ENCODE measurements at regions not wholly inside any gene's neighbourhood (a gene's known extent, or its start where the extent isn't known, plus 50 kb on each side); places are given as distances from the start of the nearest gene placed in this dataset.

DNA sequence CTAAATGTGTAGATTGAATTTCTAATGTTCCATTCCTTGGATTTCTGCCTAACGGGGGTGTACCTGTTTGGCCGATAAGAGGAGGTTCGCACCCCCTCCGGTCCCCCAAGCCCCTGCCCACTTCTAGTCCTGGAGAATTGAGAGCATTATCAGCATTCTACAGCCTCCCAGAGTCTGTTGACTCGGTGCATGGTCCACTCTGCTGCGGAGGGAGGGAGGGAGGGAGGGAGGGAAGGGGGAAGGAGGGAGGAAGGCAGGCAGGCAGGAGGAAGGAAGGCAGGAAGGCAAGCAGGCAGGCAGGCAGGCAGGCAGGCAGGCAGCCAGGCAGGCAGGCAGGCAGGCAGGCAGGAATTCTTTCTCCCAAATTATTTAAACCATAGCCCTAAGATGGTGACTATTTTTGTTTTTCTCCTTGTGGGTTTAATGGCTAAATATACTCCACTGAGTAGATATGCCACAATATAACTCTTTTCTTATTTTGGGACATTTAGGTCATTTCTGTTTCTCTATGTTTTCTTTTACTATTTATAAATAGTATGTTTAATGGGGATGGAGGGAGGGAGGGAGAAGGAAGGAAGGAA lies 69.5 kb upstream of the CHST15 start:
- H2BK12ac ChIP-seq (ENCODE audit: low read length): no peak overlapping the region
- H3K4ac ChIP-seq (ENCODE audit: low read length): no peak overlapping the region
- H2AK5ac ChIP-seq (ENCODE audit: low read depth, low read length): no peak overlapping the region
- H2BK5ac ChIP-seq (ENCODE audit: low read length): no peak overlapping the region
- H3K9ac ChIP-seq (ENCODE audit: low read depth, low read length, poor library complexity): no peak overlapping the region
- H3K18ac ChIP-seq (ENCODE audit: low read length): no peak overlapping the region
- H3K27ac ChIP-seq (replicated peaks; ENCODE audit: low read length): no peak overlapping the region
- no peak overlapping the region for H2BK15ac ChIP-seq (ENCODE audit: low read length)
- H2BK120ac ChIP-seq (ENCODE audit: low read depth, low read length): no peak overlapping the region
- WGBS, 2 donors (ENCODE audit: extremely low coverage in 2 of 2, insufficient read length in 2 of 2, insufficient replicate concordance in 1 of 2): no CpG with 5 or more reads among the region's 6 CpGs
- no peak overlapping the region for H3K23ac ChIP-seq (ENCODE audit: low read depth, low read length, poor library complexity)
- H2AFZ ChIP-seq (ENCODE audit: low read length): no peak overlapping the region
- no peaks in the 10 kb centered on the region for H3K4me1 ChIP-seq (ENCODE audit: control insufficient read depth in 2 of 2, insufficient read depth in 1 of 2, low read depth in 1 of 2, low read length in 2 of 2)
- H3K4me3 ChIP-seq (ENCODE audit: low read length in 2 of 2): no peak overlapping the region
- H4K91ac ChIP-seq (ENCODE audit: low read depth, low read length, poor library complexity): no peak overlapping the region
- DNase-seq (ENCODE audit: low spot score): no peak
- H3K27me3 ChIP-seq (ENCODE audit: control insufficient read depth in 3 of 3, insufficient read depth in 3 of 3, low read depth in 1 of 3, low read length in 3 of 3): peaks cover 0 to 14% (median 2%) of the 10 kb centered on the region in 3 experiments
- H3K79me1 ChIP-seq (ENCODE audit: low read depth, low read length): no peaks in the 10 kb centered on the region
- no peaks in the 10 kb centered on the region for H3K36me3 ChIP-seq (replicated peaks in 1 of 2; ENCODE audit: control insufficient read depth in 2 of 2, insufficient read depth in 2 of 2, low read length in 2 of 2)
- peaks cover 0 to 3% of the 10 kb centered on the region in 2 donors for H3K9me3 ChIP-seq (replicated peaks in 1 of 2; ENCODE audit: control insufficient read depth in 2 of 2, insufficient read depth in 1 of 2, low read depth in 1 of 2, low read length in 2 of 2)
- H3K14ac ChIP-seq (ENCODE audit: low read length): no peak overlapping the region
- no peak overlapping the region for H3K4me2 ChIP-seq (ENCODE audit: insufficient read depth, low read length, poor library complexity, severe bottlenecking)
- H4K8ac ChIP-seq (ENCODE audit: low read depth, low read length): no peak overlapping the region

- WGBS, 2 donors (ENCODE audit: extremely low coverage in 2 of 2, insufficient read length in 2 of 2, insufficient replicate concordance in 1 of 2): no CpG with 5 or more reads among the region's 6 CpGs
- no peaks in the 10 kb centered on the region for H3K79me1 ChIP-seq (ENCODE audit: low read depth, low read length)
- H2AFZ ChIP-seq (ENCODE audit: low read length): no peak overlapping the region
- no peak overlapping the region for H3K9ac ChIP-seq (ENCODE audit: low read depth, low read length, poor library complexity)
- H3K4me2 ChIP-seq (ENCODE audit: insufficient read depth, low read length, poor library complexity, severe bottlenecking): no peak overlapping the region
- H3K27ac ChIP-seq (replicated peaks; ENCODE audit: low read length): no peak overlapping the region
- H3K36me3 ChIP-seq (replicated peaks in 1 of 2; ENCODE audit: control insufficient read depth in 2 of 2, insufficient read depth in 2 of 2, low read length in 2 of 2): no peaks in the 10 kb centered on the region
- DNase-seq (ENCODE audit: low spot score): no peak
- H2BK12ac ChIP-seq (ENCODE audit: low read length): no peak overlapping the region
- peak overlapping the region; percentile 47 for H2AK5ac ChIP-seq (ENCODE audit: low read depth, low read length)
- no peak overlapping the region for H2BK5ac ChIP-seq (ENCODE audit: low read length)
- H3K14ac ChIP-seq (ENCODE audit: low read length): no peak overlapping the region
- H2BK120ac ChIP-seq (ENCODE audit: low read depth, low read length): no peak overlapping the region
- H4K8ac ChIP-seq (ENCODE audit: low read depth, low read length): no peak overlapping the region
- no peak overlapping the region for H4K91ac ChIP-seq (ENCODE audit: low read depth, low read length, poor library complexity)
- H3K9me3 ChIP-seq (replicated peaks in 1 of 2; ENCODE audit: control insufficient read depth in 2 of 2, insufficient read depth in 1 of 2, low read depth in 1 of 2, low read length in 2 of 2): peaks cover 0 to 5% of the 10 kb centered on the region in 2 donors
- peak overlapping the region; percentile 52 for H3K18ac ChIP-seq (ENCODE audit: low read length)
- peaks cover 0 to 14% (median 2%) of the 10 kb centered on the region in 3 experiments for H3K27me3 ChIP-seq (ENCODE audit: control insufficient read depth in 3 of 3, insufficient read depth in 3 of 3, low read depth in 1 of 3, low read length in 3 of 3)
- no peak overlapping the region for H3K4ac ChIP-seq (ENCODE audit: low read length)
- no peaks in the 10 kb centered on the region for H3K4me1 ChIP-seq (ENCODE audit: control insufficient read depth in 2 of 2, insufficient read depth in 1 of 2, low read depth in 1 of 2, low read length in 2 of 2)
- H3K4me3 ChIP-seq (ENCODE audit: low read length in 2 of 2): no peak overlapping the region
- H3K23ac ChIP-seq (ENCODE audit: low read depth, low read length, poor library complexity): no peak overlapping the region
- peak overlapping the region; percentile 39 for H2BK15ac ChIP-seq (ENCODE audit: low read length)
These were observed 68.7 kb upstream of the CHST15 start for GRCh38 chr10:124162136-124162535.

- no peak for DNase-seq (ENCODE audit: low spot score)
- Histone ChIP-seq H3K36me3 (replicated peaks in 1 of 2; ENCODE audit: control insufficient read depth in 2 of 2, insufficient read depth in 2 of 2, low read length in 2 of 2) (no peaks in the 10 kb centered on the region), H3K9ac (ENCODE audit: low read depth, low read length, poor library complexity) (no peak overlapping the region), H3K9me3 (replicated peaks in 1 of 2; ENCODE audit: control insufficient read depth in 2 of 2, insufficient read depth in 1 of 2, low read depth in 1 of 2, low read length in 2 of 2) (peaks cover 0 to 5% of the 10 kb centered on the region in 2 donors), H3K18ac (ENCODE audit: low read length) (no peak overlapping the region), H3K27me3 (ENCODE audit: control insufficient read depth in 3 of 3, insufficient read depth in 3 of 3, low read depth in 1 of 3, low read length in 3 of 3) (peaks cover 0 to 14% (median 2%) of the 10 kb centered on the region in 3 experiments), H3K4me2 (ENCODE audit: insufficient read depth, low read length, poor library complexity, severe bottlenecking) (no peak overlapping the region), H2BK120ac (ENCODE audit: low read depth, low read length) (no peak overlapping the region), H2AK5ac (ENCODE audit: low read depth, low read length) (no peak overlapping the region), H2BK12ac (ENCODE audit: low read length) (no peak overlapping the region), H3K23ac (ENCODE audit: low read depth, low read length, poor library complexity) (no peak overlapping the region), H3K79me1 (ENCODE audit: low read depth, low read length) (no peaks in the 10 kb centered on the region), H3K4me1 (ENCODE audit: control insufficient read depth in 2 of 2, insufficient read depth in 1 of 2, low read depth in 1 of 2, low read length in 2 of 2) (peaks cover 0 to 2% of the 10 kb centered on the region in 2 donors), H4K8ac (ENCODE audit: low read depth, low read length) (no peak overlapping the region), H2AFZ (ENCODE audit: low read length) (no peak overlapping the region), H4K91ac (ENCODE audit: low read depth, low read length, poor library complexity) (no peak overlapping the region), H3K27ac (replicated peaks; ENCODE audit: low read length) (no peak overlapping the region), H2BK5ac (ENCODE audit: low read length) (no peak overlapping the region), H3K14ac (ENCODE audit: low read length) (no peak overlapping the region), H3K4me3 (ENCODE audit: low read length in 2 of 2) (no peak overlapping the region), H2BK15ac (ENCODE audit: low read length) (no peak overlapping the region), H3K4ac (ENCODE audit: low read length) (no peak overlapping the region)
- no CpG with 5 or more reads among the region's 5 CpGs for WGBS, 2 donors (ENCODE audit: extremely low coverage in 2 of 2, insufficient read length in 2 of 2, insufficient replicate concordance in 1 of 2)
These were observed 68.2 kb upstream of the CHST15 start for GRCh38 chr10:124161601-124162000.

GRCh38 chr10:124160943-124161582 lies 67.7 kb upstream of the CHST15 start:
- Histone ChIP-seq H4K91ac (ENCODE audit: low read depth, low read length, poor library complexity) (no peak overlapping the region), H3K27ac (replicated peaks; ENCODE audit: low read length) (no peak overlapping the region), H3K4ac (ENCODE audit: low read length) (no peak overlapping the region), H2BK120ac (ENCODE audit: low read depth, low read length) (no peak overlapping the region), H2AK5ac (ENCODE audit: low read depth, low read length) (no peak overlapping the region), H2BK12ac (ENCODE audit: low read length) (no peak overlapping the region), H3K4me1 (ENCODE audit: control insufficient read depth in 2 of 2, insufficient read depth in 1 of 2, low read depth in 1 of 2, low read length in 2 of 2) (peaks cover 2 to 6% of the 10 kb centered on the region in 2 donors), H4K8ac (ENCODE audit: low read depth, low read length) (no peak overlapping the region), H3K18ac (ENCODE audit: low read length) (no peak overlapping the region), H2AFZ (ENCODE audit: low read length) (no peak overlapping the region), H3K27me3 (ENCODE audit: control insufficient read depth in 3 of 3, insufficient read depth in 3 of 3, low read depth in 1 of 3, low read length in 3 of 3) (peaks cover 0 to 14% (median 2%) of the 10 kb centered on the region in 3 experiments), H3K4me2 (ENCODE audit: insufficient read depth, low read length, poor library complexity, severe bottlenecking) (no peak overlapping the region), H2BK5ac (ENCODE audit: low read length) (no peak overlapping the region), H3K9me3 (replicated peaks in 1 of 2; ENCODE audit: control insufficient read depth in 2 of 2, insufficient read depth in 1 of 2, low read depth in 1 of 2, low read length in 2 of 2) (peaks cover 0 to 5% of the 10 kb centered on the region in 2 donors), H2BK15ac (ENCODE audit: low read length) (no peak overlapping the region), H3K79me1 (ENCODE audit: low read depth, low read length) (no peaks in the 10 kb centered on the region), H3K14ac (ENCODE audit: low read length) (no peak overlapping the region), H3K9ac (ENCODE audit: low read depth, low read length, poor library complexity) (no peak overlapping the region), H3K36me3 (replicated peaks in 1 of 2; ENCODE audit: control insufficient read depth in 2 of 2, insufficient read depth in 2 of 2, low read length in 2 of 2) (no peaks in the 10 kb centered on the region), H3K23ac (ENCODE audit: low read depth, low read length, poor library complexity) (no peak overlapping the region), H3K4me3 (ENCODE audit: low read length in 2 of 2) (no peak overlapping the region)
- no peak for DNase-seq (ENCODE audit: low spot score)
- no CpG with 5 or more reads among the region's 13 CpGs for WGBS, 2 donors (ENCODE audit: extremely low coverage in 2 of 2, insufficient read length in 2 of 2, insufficient replicate concordance in 1 of 2)

Measured in neuronal stem cell (in vitro differentiated cells).